Ovary (tissue), 3 donors: ENCODE measurements at regions not wholly inside any gene's neighbourhood (a gene's known extent, or its start where the extent isn't known, plus 50 kb on each side); places are given as distances from the start of the nearest gene placed in this dataset.

Experiments
- CTCF ChIP-seq, 3 donors: fragments of 450-650 bp in 2 of 3; fragments of 200-600 bp in 1 of 3; IDR thresholded peaks; one replicate each; pipeline versions ENCODE4 v1.5.1 to v1.8.0; 2016 to 2022; ENCODE audit warnings: antibody characterized with exemption in 3 of 3, mild to moderate bottlenecking in 1 of 3
- EP300 ChIP-seq: sonication (generic); formaldehyde crosslinking; IDR thresholded peaks from one replicate; pipeline ENCODE4 v1.6.1; 2017; ENCODE audit warnings: antibody characterized with exemption
- POLR2A ChIP-seq: fragments of 450-650 bp; IDR thresholded peaks from one replicate; pipeline ENCODE4 v1.6.1; 2017; ENCODE audit warnings: antibody characterized with exemption, mild to moderate bottlenecking, moderate library complexity
- donor health status: DM: no; HTN: no; CAD: no.

DNA sequence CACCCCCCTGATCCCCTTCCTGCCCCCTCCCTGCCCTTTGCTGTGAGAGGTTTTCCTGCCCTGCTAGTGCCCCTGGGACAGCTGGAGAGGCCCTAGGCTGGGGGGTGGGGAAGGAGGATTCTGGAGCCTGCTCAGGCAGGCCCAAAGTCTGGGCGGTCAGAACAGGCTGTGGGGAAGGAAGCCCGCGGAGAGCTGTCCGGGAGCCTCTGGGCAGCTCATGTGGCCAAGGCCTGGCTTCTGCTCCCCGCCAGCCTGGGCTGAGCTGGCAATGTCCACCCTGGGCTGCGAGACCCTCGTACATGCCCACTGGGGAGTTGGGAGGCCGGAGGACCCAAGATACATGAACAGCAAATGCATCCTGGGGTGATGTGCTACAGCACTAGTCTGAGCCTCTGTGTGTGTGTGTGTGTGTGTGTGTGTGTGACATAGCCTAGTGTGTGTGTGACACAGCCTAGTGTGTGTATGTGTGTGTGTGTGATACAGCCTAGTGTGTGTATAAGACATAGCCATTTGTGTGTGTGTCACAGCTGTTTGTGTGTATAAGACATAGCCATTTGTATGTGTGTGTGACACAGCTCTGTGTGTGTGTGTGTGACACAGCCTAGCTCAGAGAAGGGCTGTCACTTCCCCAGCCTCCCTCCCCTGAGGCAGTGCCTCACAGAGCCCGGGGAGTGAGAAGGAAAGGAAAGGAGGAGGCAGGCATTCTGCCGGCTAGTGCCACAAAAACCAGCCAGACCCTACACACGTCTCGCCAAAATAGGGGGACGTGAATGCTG is 201.4 kb upstream of the CIBAR2 start:
- TF ChIP-seq CTCF (IDR thresholded peaks at IDR 0.05) (no peak), EP300 (no peak), POLR2A (no peak)
